T-cell (primary cell): ENCODE measurements at regions not wholly inside any gene's neighbourhood (a gene's known extent, or its start where the extent isn't known, plus 50 kb on each side); places are given as distances from the start of the nearest gene placed in this dataset.

Source experiments
- ATAC-seq, 4 experiments: fragments of 200-7000 bp in 3 of 4; fragments of 150-1000 bp in 1 of 4; cut with Tn5 transposase; replicated peaks in 1 of 4; 1 replicate in 3 of 4; 2 replicates in 1 of 4; pipeline ENCODE4 v1.10.0; 2021; ENCODE audit warnings: moderate library complexity in 3 of 4, mild to moderate bottlenecking in 2 of 4, moderate number of reproducible peaks in 1 of 4
- CTCF ChIA-PET, 2 donors: fragments of 300-600 bp; sonication (Branson Sonifier 250); formaldehyde crosslinking; loops; one replicate each; lab custom pipeline; 2022; ENCODE audit warnings: antibody characterized with exemption in 2 of 2; lab: Charles Lee
- POLR2A ChIA-PET, 2 donors: fragments of 300-600 bp; sonication (Branson Sonifier 250); formaldehyde crosslinking; loops; one replicate each; lab custom pipeline; 2022; ENCODE audit warnings: antibody characterized with exemption in 2 of 2; lab: Charles Lee
- DNase-seq, 35 experiments: peaks; one replicate each; pipeline versions ENCODE4 v3.0.0 to v3.0.0-alpha.2; 2013 to 2023
- H3K27ac ChIP-seq: one replicate; pipeline ENCODE4 v1.5.1; 2013; ENCODE audit warnings: low read length
- H3K27me3 ChIP-seq, 2 experiments: replicated peaks in 1 of 2; 1 replicate in 1 of 2; 2 replicates in 1 of 2; pipeline versions ENCODE4 v1.6.1 to v1.7.0; 2013; ENCODE audit warnings: low read length in 1 of 2, mixed read lengths in 1 of 2; ENCODE audit not compliant: control insufficient read depth in 2 of 2, insufficient read depth in 2 of 2; ENCODE audit errors: extremely low read depth in 1 of 2
- H3K36me3 ChIP-seq, 2 donors: 1 replicate in 1 of 2; 2 replicates in 1 of 2; pipeline versions ENCODE4 v1.6.1 to v1.7.0; 2013; ENCODE audit warnings: low read length in 1 of 2; ENCODE audit not compliant: control insufficient read depth in 2 of 2, insufficient read depth in 1 of 2; ENCODE audit errors: extremely low read depth in 1 of 2
- H3K4me1 ChIP-seq, 2 experiments: 1 replicate in 1 of 2; 2 replicates in 1 of 2; pipeline versions ENCODE4 v1.6.1 to v1.7.0; 2013; ENCODE audit warnings: low read length in 2 of 2, mixed read lengths in 1 of 2; ENCODE audit not compliant: insufficient read depth in 2 of 2, control insufficient read depth in 1 of 2; ENCODE audit errors: extremely low read depth in 1 of 2
- H3K4me3 ChIP-seq, 2 donors: 1 replicate in 1 of 2; 2 replicates in 1 of 2; pipeline versions ENCODE4 v1.5.1 to v1.7.0; 2013; ENCODE audit warnings: mild to moderate bottlenecking in 2 of 2, low read length in 1 of 2, moderate library complexity in 1 of 2; ENCODE audit not compliant: control insufficient read depth in 1 of 2; ENCODE audit errors: extremely low read depth in 1 of 2
- H3K9me3 ChIP-seq: 2 replicates; pipeline ENCODE4 v1.7.0; 2013
- H3K27ac Mint-ChIP-seq, 2 donors: one replicate each; pipeline ENCODE4 v1.8.0; 2020 to 2021; ENCODE audit warnings: mild to moderate bottlenecking in 2 of 2, mixed read lengths in 2 of 2
- H3K27me3 Mint-ChIP-seq, 2 donors: one replicate each; pipeline ENCODE4 v1.8.0; 2021 to 2022; ENCODE audit warnings: mixed read lengths in 2 of 2
- H3K36me3 Mint-ChIP-seq: one replicate; pipeline ENCODE4 v1.8.0; 2021; ENCODE audit warnings: mixed read lengths
- H3K4me1 Mint-ChIP-seq, 3 donors: one replicate each; pipeline ENCODE4 v1.8.0; 2020 to 2022; ENCODE audit warnings: mixed read lengths in 3 of 3, mild to moderate bottlenecking in 1 of 3
- H3K4me3 Mint-ChIP-seq, 3 donors: one replicate each; pipeline ENCODE4 v1.8.0; 2020 to 2022; ENCODE audit warnings: mild to moderate bottlenecking in 3 of 3, mixed read lengths in 3 of 3, moderate library complexity in 3 of 3
- H3K9me3 Mint-ChIP-seq, 3 donors: one replicate each; pipeline ENCODE4 v1.8.0; 2020 to 2022; ENCODE audit warnings: mixed read lengths in 3 of 3
- WGBS: methylation state at CpG from one replicate; pipeline ENCODE4 v1.1.5; 2013; ENCODE audit warnings: missing lambda C conversion rate; ENCODE audit not compliant: insufficient coverage; 5-methylcytosine and 5-hydroxymethylcytosine counted together

- Histone ChIP-seq H3K4me1 (no peaks in the 10 kb centered on the region), H3K36me3 (no peaks in the 10 kb centered on the region), H3K4me3 (no peak overlapping the region), H3K9me3 (no peaks in the 10 kb centered on the region), H3K27ac (no peak overlapping the region), H3K27me3 (no peaks in the 10 kb centered on the region)
- ChIA-PET CTCF (no interaction called here), POLR2A (no interaction called here)
- no peak overlapping the region for H3K27ac Mint-ChIP-seq
- peaks cover 0 to 3% of the 10 kb centered on the region in 2 donors for H3K27me3 Mint-ChIP-seq
- H3K36me3 Mint-ChIP-seq, result peaks cover 8% of the 10 kb centered on the region
- DNase-seq, result no peak
- no peak for ATAC-seq
- H3K9me3 Mint-ChIP-seq, result no peaks in the 10 kb centered on the region
- no peak overlapping the region for H3K4me3 Mint-ChIP-seq
- no peaks in the 10 kb centered on the region for H3K4me1 Mint-ChIP-seq
- no CpG with 5 or more reads among the region's 3 CpGs for WGBS
Observed at GRCh38 chr17:63125987-63126386, 160.0 kb downstream of the TANC2 start.

GRCh38 chr17:63126607-63127006 lies 160.6 kb downstream of the TANC2 start:
- no peaks in the 10 kb centered on the region for H3K9me3 Mint-ChIP-seq
- Histone ChIP-seq H3K4me3 (no peak overlapping the region), H3K27me3 (no peaks in the 10 kb centered on the region), H3K36me3 (no peaks in the 10 kb centered on the region), H3K4me1 (no peaks in the 10 kb centered on the region), H3K9me3 (no peaks in the 10 kb centered on the region), H3K27ac (no peak overlapping the region)
- no peak overlapping the region for H3K27ac Mint-ChIP-seq
- DNase-seq, result no peak
- CTCF ChIA-PET, result no interaction called here
- no peak for ATAC-seq
- H3K36me3 Mint-ChIP-seq, result peaks cover 8% of the 10 kb centered on the region
- H3K27me3 Mint-ChIP-seq, result peaks cover 0 to 3% of the 10 kb centered on the region in 2 donors
- no peaks in the 10 kb centered on the region for H3K4me1 Mint-ChIP-seq
- WGBS, result no CpG with 5 or more reads among the region's 3 CpGs
- no peak overlapping the region for H3K4me3 Mint-ChIP-seq
- POLR2A ChIA-PET, result no interaction called here

GRCh38 chr17:63132459-63132911 lies 166.4 kb downstream of the TANC2 start:
- Histone ChIP-seq H3K9me3 (no peaks in the 10 kb centered on the region), H3K27me3 (no peaks in the 10 kb centered on the region), H3K27ac (no peak overlapping the region), H3K4me1 (no peaks in the 10 kb centered on the region), H3K4me3 (no peak overlapping the region), H3K36me3 (no peaks in the 10 kb centered on the region)
- WGBS, result no CpG with 5 or more reads among the region's 1 CpG
- DNase-seq, result no peak
- ChIA-PET POLR2A (no interaction called here), CTCF (interaction anchor here in 1 of 2 donors (0.9 kb wide), 1 partner anchor 9 kb away, joined by 3 read pairs; no protein-coding TSS in a partner anchor)
- no peak overlapping the region for H3K27ac Mint-ChIP-seq
- H3K9me3 Mint-ChIP-seq, result no peaks in the 10 kb centered on the region
- H3K4me3 Mint-ChIP-seq, result no peak overlapping the region
- H3K36me3 Mint-ChIP-seq, result peaks cover 3% of the 10 kb centered on the region
- H3K4me1 Mint-ChIP-seq, result no peaks in the 10 kb centered on the region
- no peak for ATAC-seq
- H3K27me3 Mint-ChIP-seq, result no peaks in the 10 kb centered on the region

GRCh38 chr17:63133491-63133890 lies 167.5 kb downstream of the TANC2 start:
- DNase-seq (no peak), ATAC-seq (no peak)
- Mint-ChIP-seq H3K27ac (no peak overlapping the region), H3K36me3 (peaks cover 3% of the 10 kb centered on the region), H3K4me1 (no peaks in the 10 kb centered on the region), H3K9me3 (no peaks in the 10 kb centered on the region), H3K27me3 (no peaks in the 10 kb centered on the region), H3K4me3 (no peak overlapping the region)
- no peak overlapping the region for H3K27ac ChIP-seq
- H3K4me3 ChIP-seq, result no peak overlapping the region
- no peaks in the 10 kb centered on the region for H3K27me3 ChIP-seq
- H3K36me3 ChIP-seq, result no peaks in the 10 kb centered on the region
- H3K4me1 ChIP-seq, result no peaks in the 10 kb centered on the region
- ChIA-PET CTCF (no interaction called here), POLR2A (no interaction called here)
- H3K9me3 ChIP-seq, result no peaks in the 10 kb centered on the region

GRCh38 chr17:63134867-63135266 lies 168.8 kb downstream of the TANC2 start:
- Mint-ChIP-seq H3K27ac (no peak overlapping the region), H3K4me1 (no peaks in the 10 kb centered on the region), H3K9me3 (no peaks in the 10 kb centered on the region), H3K27me3 (no peaks in the 10 kb centered on the region), H3K4me3 (no peak overlapping the region), H3K36me3 (no peaks in the 10 kb centered on the region)
- DNase-seq (no peak), ATAC-seq (no peak)
- Histone ChIP-seq H3K4me3 (no peak overlapping the region), H3K36me3 (no peaks in the 10 kb centered on the region), H3K27ac (no peak overlapping the region), H3K9me3 (no peaks in the 10 kb centered on the region), H3K4me1 (no peaks in the 10 kb centered on the region), H3K27me3 (no peaks in the 10 kb centered on the region)
- CTCF ChIA-PET, result no interaction called here
- POLR2A ChIA-PET, result no interaction called here
- 100% methylated on average over 1 of the region's 5 CpGs for WGBS

- ChIA-PET CTCF (no interaction called here), POLR2A (no interaction called here)
- Histone ChIP-seq H3K36me3 (no peaks in the 10 kb centered on the region), H3K9me3 (no peaks in the 10 kb centered on the region), H3K27me3 (no peaks in the 10 kb centered on the region), H3K27ac (no peak overlapping the region), H3K4me3 (no peak overlapping the region), H3K4me1 (no peaks in the 10 kb centered on the region)
- ATAC-seq (no peak), DNase-seq (no peak)
- Mint-ChIP-seq H3K27ac (no peak overlapping the region), H3K9me3 (no peaks in the 10 kb centered on the region), H3K27me3 (no peaks in the 10 kb centered on the region), H3K36me3 (no peaks in the 10 kb centered on the region), H3K4me1 (peaks cover 4 to 5% (median 5%) of the 10 kb centered on the region in 3 donors), H3K4me3 (no peak overlapping the region)
- 83% methylated on average over 3 of the region's 4 CpGs for whole genome bisulfite sequencing
Observed at GRCh38 chr17:63136369-63137012, 170.5 kb downstream of the TANC2 start.

GRCh38 chr17:63137163-63137562 lies 171.1 kb downstream of the TANC2 start:
- Mint-ChIP-seq H3K4me3 (no peak overlapping the region), H3K27ac (no peak overlapping the region), H3K36me3 (no peaks in the 10 kb centered on the region), H3K27me3 (no peaks in the 10 kb centered on the region), H3K4me1 (peaks cover 4 to 5% (median 5%) of the 10 kb centered on the region in 3 donors), H3K9me3 (no peaks in the 10 kb centered on the region)
- Histone ChIP-seq H3K4me3 (no peak overlapping the region), H3K9me3 (no peaks in the 10 kb centered on the region), H3K36me3 (no peaks in the 10 kb centered on the region), H3K4me1 (no peaks in the 10 kb centered on the region), H3K27ac (no peak overlapping the region), H3K27me3 (no peaks in the 10 kb centered on the region)
- ATAC-seq (no peak), DNase-seq (no peak)
- POLR2A ChIA-PET, result no interaction called here
- CTCF ChIA-PET, result no interaction called here
